ENCODE measurements at regions not wholly inside any gene's neighbourhood (a gene's known extent, or its start where the extent isn't known, plus 50 kb on each side); places are given as distances from the start of the nearest gene placed in this dataset.

- DNase-seq, result no peak
- no peak overlapping the region for H3K4me3 ChIP-seq (ENCODE audit: low read depth, low read length)
- no peak for TF ChIP-seq CTCF (IDR thresholded peaks at IDR 0.05; ENCODE audit: low read depth, low read length, missing control alignments)
These were observed 814.2 kb upstream of the PABPC4L start for GRCh38 chr4:135015771-135016170.

GRCh38 chr4:135007400-135007799 lies 805.8 kb upstream of the PABPC4L start:
- in situ Hi-C loops (cut with HindIII; ENCODE audit: low pct_ligation_motif_present, low sequenced_read_pairs), result no loop called here
- Histone ChIP-seq H3K27ac (no peak overlapping the region), H3K27me3 (replicated peaks) (no peaks in the 10 kb centered on the region), H3K4me3 (ENCODE audit: low read depth, low read length) (no peak overlapping the region), H3K36me3 (replicated peaks) (no peaks in the 10 kb centered on the region)
- no peak for TF ChIP-seq CTCF (IDR thresholded peaks at IDR 0.05; ENCODE audit: low read depth, low read length, missing control alignments)
- no peak for DNase-seq

More at GRCh38 chr4:135015771-135016170, 814.2 kb upstream of the PABPC4L start:
- no peak overlapping the region for H3K27ac ChIP-seq
- H3K36me3 ChIP-seq (replicated peaks), result no peaks in the 10 kb centered on the region
- no peaks in the 10 kb centered on the region for H3K27me3 ChIP-seq (replicated peaks)
- in situ Hi-C loops (cut with HindIII; ENCODE audit: low pct_ligation_motif_present, low sequenced_read_pairs), result no loop called here

GRCh38 chr4:134999169-134999568 lies 797.6 kb upstream of the PABPC4L start:
- Histone ChIP-seq H3K27ac (no peak overlapping the region), H3K4me3 (ENCODE audit: low read depth, low read length) (no peak overlapping the region), H3K36me3 (replicated peaks) (no peaks in the 10 kb centered on the region), H3K27me3 (replicated peaks) (no peaks in the 10 kb centered on the region)
- TF ChIP-seq CTCF (IDR thresholded peaks at IDR 0.05; ENCODE audit: low read depth, low read length, missing control alignments), result no peak
- no peak for DNase-seq
- in situ Hi-C loops (cut with HindIII; ENCODE audit: low pct_ligation_motif_present, low sequenced_read_pairs), result no loop called here

- H3K27ac ChIP-seq, result no peak overlapping the region
- TF ChIP-seq CTCF (IDR thresholded peaks at IDR 0.05; ENCODE audit: low read depth, low read length, missing control alignments), result no peak
- H3K27me3 ChIP-seq (replicated peaks), result no peaks in the 10 kb centered on the region
- in situ Hi-C loops (cut with HindIII; ENCODE audit: low pct_ligation_motif_present, low sequenced_read_pairs), result no loop called here
- H3K4me3 ChIP-seq (ENCODE audit: low read depth, low read length), result no peak overlapping the region
- no peaks in the 10 kb centered on the region for H3K36me3 ChIP-seq (replicated peaks)
- DNase-seq, result no peak
These were observed 760.4 kb upstream of the PABPC4L start for GRCh38 chr4:134961963-134962362.

GRCh38 chr4:134958862-134959261 lies 757.3 kb upstream of the PABPC4L start:
- TF ChIP-seq CTCF (IDR thresholded peaks at IDR 0.05; ENCODE audit: low read depth, low read length, missing control alignments), result no peak
- no peak overlapping the region for H3K27ac ChIP-seq
- DNase-seq, result no peak
- no peaks in the 10 kb centered on the region for H3K36me3 ChIP-seq (replicated peaks)
- H3K27me3 ChIP-seq (replicated peaks), result no peaks in the 10 kb centered on the region
- H3K4me3 ChIP-seq (ENCODE audit: low read depth, low read length), result no peak overlapping the region
- in situ Hi-C loops (cut with HindIII; ENCODE audit: low pct_ligation_motif_present, low sequenced_read_pairs), result no loop called here

- Histone ChIP-seq H3K27ac (no peak overlapping the region), H3K4me3 (ENCODE audit: low read depth, low read length) (no peak overlapping the region), H3K27me3 (replicated peaks) (no peaks in the 10 kb centered on the region), H3K36me3 (replicated peaks) (no peaks in the 10 kb centered on the region)
- TF ChIP-seq CTCF (IDR thresholded peaks at IDR 0.05; ENCODE audit: low read depth, low read length, missing control alignments), result no peak
- no peak for DNase-seq
- in situ Hi-C loops (cut with HindIII; ENCODE audit: low pct_ligation_motif_present, low sequenced_read_pairs), result no loop called here
These were observed 753.5 kb upstream of the PABPC4L start for GRCh38 chr4:134955059-134955458.
